Keratinocyte (primary cell): ENCODE measurements at regions not wholly inside any gene's neighbourhood (a gene's known extent, or its start where the extent isn't known, plus 50 kb on each side); places are given as distances from the start of the nearest gene placed in this dataset.

Source experiments
- DNase-seq: peaks from one replicate; pipeline ENCODE4 v3.0.0-alpha.2; 2011; ENCODE audit warnings: low read depth, missing footprints, low spot score
- FAIRE-seq: peaks from 2 replicates; lab custom pipeline; 2011; peaks lifted over from hg19 to GRCh38; lab: Jason Lieb, UNC
- H2AFZ ChIP-seq: 2 replicates; pipeline ENCODE4 v1.6.0; 2012; ENCODE audit warnings: low read length, control low read depth, inconsistent platforms; ENCODE audit not compliant: control insufficient read depth
- H3K27ac ChIP-seq: 2 replicates; pipeline ENCODE4 v1.5.1; 2011; ENCODE audit warnings: low read length; ENCODE audit not compliant: control insufficient read depth, insufficient read depth
- H3K27me3 ChIP-seq: 3 replicates; pipeline ENCODE4 v1.6.0; 2011; ENCODE audit warnings: low read length; ENCODE audit not compliant: control insufficient read depth, insufficient read depth; ENCODE audit errors: extremely low read depth
- H3K36me3 ChIP-seq, 2 experiments: 2 replicates in 1 of 2; 3 replicates in 1 of 2; pipeline ENCODE4 v1.5.1; 2011; ENCODE audit warnings: low read length in 2 of 2, mild to moderate bottlenecking in 1 of 2; ENCODE audit not compliant: control insufficient read depth in 2 of 2, insufficient read depth in 2 of 2; ENCODE audit errors: extremely low read depth in 1 of 2
- H3K4me1 ChIP-seq: 3 replicates; pipeline ENCODE4 v1.5.1; 2011; ENCODE audit warnings: low read length; ENCODE audit not compliant: control insufficient read depth, insufficient read depth; ENCODE audit errors: extremely low read depth
- H3K4me2 ChIP-seq: 3 replicates; pipeline ENCODE4 v1.6.0; 2011; ENCODE audit warnings: low read depth, low read length; ENCODE audit not compliant: control insufficient read depth, insufficient read depth; ENCODE audit errors: extremely low read depth
- H3K4me3 ChIP-seq, 3 experiments: fragments of 200-600 bp in 1 of 3; sonication (generic) in 1 of 3; 2 replicates in 2 of 3; 3 replicates in 1 of 3; pipeline ENCODE4 v1.5.1; 2011 to 2016; ENCODE audit warnings: low read length in 3 of 3, mild to moderate bottlenecking in 3 of 3, control low read depth in 2 of 3, inconsistent platforms in 1 of 3, low read depth in 1 of 3, mixed read lengths in 1 of 3, mixed run types in 1 of 3, moderate library complexity in 1 of 3; ENCODE audit not compliant: control insufficient read depth in 2 of 3, insufficient read depth in 2 of 3; ENCODE audit errors: extremely low read depth in 1 of 3
- H3K79me2 ChIP-seq: 2 replicates; pipeline ENCODE4 v1.6.0; 2012; ENCODE audit warnings: low read length; ENCODE audit not compliant: control insufficient read depth, insufficient read depth
- H3K9ac ChIP-seq: 3 replicates; pipeline ENCODE4 v1.6.0; 2011; ENCODE audit warnings: low read length; ENCODE audit not compliant: control insufficient read depth, insufficient read depth; ENCODE audit errors: extremely low read depth
- H3K9me1 ChIP-seq: 3 replicates; pipeline ENCODE4 v1.6.0; 2011; ENCODE audit warnings: low read length; ENCODE audit not compliant: control insufficient read depth, insufficient read depth; ENCODE audit errors: extremely low read depth
- H3K9me3 ChIP-seq: 2 replicates; pipeline ENCODE4 v1.5.1; 2012; ENCODE audit warnings: low read depth, low read length; ENCODE audit not compliant: control insufficient read depth
- H4K20me1 ChIP-seq: 3 replicates; pipeline ENCODE4 v1.6.0; 2011; ENCODE audit warnings: low read length; ENCODE audit not compliant: control insufficient read depth, insufficient read depth; ENCODE audit errors: extremely low read depth
- EZH2 ChIP-seq: IDR thresholded peaks from one replicate; pipeline ENCODE4 v1.6.1; 2012; ENCODE audit warnings: inconsistent platforms, mild to moderate bottlenecking, low read length, moderate library complexity
- dilution Hi-C: fragments of 300-500 bp; cut with MboI; formaldehyde crosslinking; loops from one replicate; pipeline ENCODE4 v1.7.0; 2020; ENCODE audit warnings: low sequenced_read_pairs; ENCODE audit not compliant: extremely low pct_ligation_motif_present
- TF ChIP-seq, protein P1 (sequence below), 3 experiments: IDR thresholded peaks in 1 of 3; conservative IDR thresholded peaks in 1 of 3; optimal IDR thresholded peaks in 1 of 3; 2 replicates in 2 of 3; 3 replicates in 1 of 3; pipeline versions ENCODE3 to v1.5.1; 2011; ENCODE audit warnings: low read length in 3 of 3, mild to moderate bottlenecking in 3 of 3, moderate library complexity in 2 of 3, control low read depth in 1 of 3, inconsistent platforms in 1 of 3; ENCODE audit not compliant: insufficient read depth in 2 of 3; ENCODE audit errors: extremely low read depth in 1 of 3

DNA sequence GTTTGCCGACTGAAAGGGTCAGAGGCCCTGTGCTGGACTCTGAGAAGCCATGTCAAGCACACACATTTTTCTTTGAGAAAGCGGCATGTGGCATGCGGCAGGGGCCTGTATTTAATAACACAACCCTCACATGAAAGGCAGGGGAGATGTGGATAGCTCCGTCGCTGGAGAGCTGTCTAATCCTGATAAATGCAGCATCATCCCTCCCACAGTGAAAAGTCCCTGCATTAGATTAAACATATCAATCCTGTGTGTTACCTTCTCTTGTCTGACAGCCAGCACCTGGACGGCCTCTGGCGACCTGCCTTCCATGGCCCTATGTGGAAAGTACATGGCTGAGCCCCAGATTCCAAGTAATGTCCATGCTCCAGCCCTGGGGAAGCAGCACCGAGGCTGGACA, 313.0 kb upstream of the AJAP1 start:
- FAIRE-seq (no peak), DNase-seq (no peak)
- no peak overlapping the region for H2AFZ ChIP-seq
- no peaks in the 10 kb centered on the region for H3K4me1 ChIP-seq
- dilution Hi-C loops: no loop called here
- peaks cover 9% of the 10 kb centered on the region for H3K9me3 ChIP-seq
- H3K27me3 ChIP-seq: no peaks in the 10 kb centered on the region
- no peaks in the 10 kb centered on the region for H3K79me2 ChIP-seq
- no peak overlapping the region for H3K4me2 ChIP-seq
- H4K20me1 ChIP-seq: no peaks in the 10 kb centered on the region
- no peaks in the 10 kb centered on the region for H3K36me3 ChIP-seq
- H3K9me1 ChIP-seq: no peaks in the 10 kb centered on the region
- TF ChIP-seq, protein P1, sequence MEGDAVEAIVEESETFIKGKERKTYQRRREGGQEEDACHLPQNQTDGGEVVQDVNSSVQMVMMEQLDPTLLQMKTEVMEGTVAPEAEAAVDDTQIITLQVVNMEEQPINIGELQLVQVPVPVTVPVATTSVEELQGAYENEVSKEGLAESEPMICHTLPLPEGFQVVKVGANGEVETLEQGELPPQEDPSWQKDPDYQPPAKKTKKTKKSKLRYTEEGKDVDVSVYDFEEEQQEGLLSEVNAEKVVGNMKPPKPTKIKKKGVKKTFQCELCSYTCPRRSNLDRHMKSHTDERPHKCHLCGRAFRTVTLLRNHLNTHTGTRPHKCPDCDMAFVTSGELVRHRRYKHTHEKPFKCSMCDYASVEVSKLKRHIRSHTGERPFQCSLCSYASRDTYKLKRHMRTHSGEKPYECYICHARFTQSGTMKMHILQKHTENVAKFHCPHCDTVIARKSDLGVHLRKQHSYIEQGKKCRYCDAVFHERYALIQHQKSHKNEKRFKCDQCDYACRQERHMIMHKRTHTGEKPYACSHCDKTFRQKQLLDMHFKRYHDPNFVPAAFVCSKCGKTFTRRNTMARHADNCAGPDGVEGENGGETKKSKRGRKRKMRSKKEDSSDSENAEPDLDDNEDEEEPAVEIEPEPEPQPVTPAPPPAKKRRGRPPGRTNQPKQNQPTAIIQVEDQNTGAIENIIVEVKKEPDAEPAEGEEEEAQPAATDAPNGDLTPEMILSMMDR (optimal IDR thresholded peaks at IDR 0.05 in 1 of 3, IDR thresholded peaks at IDR 0.05 in 1 of 3, conservative IDR thresholded peaks at IDR 0.05 in 1 of 3; ENCODE audit: extremely low read depth in 1 of 3, insufficient read depth in 2 of 3, low read length in 3 of 3): no peak
- TF ChIP-seq EZH2: no peak
- H3K9ac ChIP-seq: no peak overlapping the region
- H3K4me3 ChIP-seq: no peak overlapping the region
- H3K27ac ChIP-seq: no peak overlapping the region

DNA sequence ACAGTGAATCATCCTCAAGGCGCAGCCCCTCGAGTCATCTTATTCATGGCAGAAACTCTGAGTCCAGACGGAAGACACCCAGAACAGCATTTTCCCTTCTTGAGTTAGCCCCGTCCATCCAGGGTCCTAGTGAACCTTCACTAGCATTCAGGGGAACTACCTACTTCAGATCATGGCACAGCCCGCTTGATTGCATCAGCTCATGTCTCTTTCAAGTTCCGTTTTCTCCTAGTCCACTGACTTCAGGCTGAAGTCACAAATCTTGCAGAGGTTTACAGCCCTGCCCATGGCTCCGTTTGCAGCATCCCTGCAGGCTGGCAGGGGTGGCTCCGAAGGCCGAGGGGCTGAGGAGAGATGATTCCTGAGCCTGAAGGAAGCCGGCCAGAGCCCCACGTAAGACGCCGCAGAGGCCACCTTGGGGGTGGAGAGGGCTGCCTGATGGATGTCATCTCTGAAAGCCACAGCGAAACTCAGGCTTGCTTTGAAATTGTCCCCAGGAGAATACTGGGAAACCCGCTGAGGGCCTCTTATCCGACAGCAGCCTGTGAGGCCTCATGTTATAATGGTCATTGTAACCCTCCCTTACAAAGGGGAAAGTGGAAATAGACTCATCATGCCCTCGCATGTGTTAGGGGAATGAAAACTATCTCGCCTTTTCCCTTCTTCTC, 310.2 kb upstream of the AJAP1 start:
- H3K36me3 ChIP-seq: no peaks in the 10 kb centered on the region
- no peaks in the 10 kb centered on the region for H3K79me2 ChIP-seq
- H3K4me3 ChIP-seq: no peak overlapping the region
- DNase-seq (no peak), FAIRE-seq (no peak)
- H3K9ac ChIP-seq: no peak overlapping the region
- no peak for TF ChIP-seq EZH2
- TF ChIP-seq, protein P1 (optimal IDR thresholded peaks at IDR 0.05 in 1 of 3, IDR thresholded peaks at IDR 0.05 in 1 of 3, conservative IDR thresholded peaks at IDR 0.05 in 1 of 3; ENCODE audit: extremely low read depth in 1 of 3, insufficient read depth in 2 of 3, low read length in 3 of 3): no peak
- H3K27ac ChIP-seq: no peak overlapping the region
- no peaks in the 10 kb centered on the region for H4K20me1 ChIP-seq
- H3K9me3 ChIP-seq: peaks cover 7% of the 10 kb centered on the region
- H3K4me2 ChIP-seq: no peak overlapping the region
- H3K9me1 ChIP-seq: no peaks in the 10 kb centered on the region
- H2AFZ ChIP-seq: no peak overlapping the region
- H3K27me3 ChIP-seq: no peaks in the 10 kb centered on the region
- dilution Hi-C loops: no loop called here
- no peaks in the 10 kb centered on the region for H3K4me1 ChIP-seq
